ELR (cell line): ENCODE measurements at regions not wholly inside any gene's neighbourhood (a gene's known extent, or its start where the extent isn't known, plus 50 kb on each side); places are given as distances from the start of the nearest gene placed in this dataset.
A peak's percentile ranks its signal among the peaks of the same experiment; 100 is the strongest.

ENCODE experiments used
- DNase-seq: peaks from one replicate; pipeline ENCODE4 v3.0.0-alpha.2; 2015; ENCODE audit warnings: low read depth

DNA sequence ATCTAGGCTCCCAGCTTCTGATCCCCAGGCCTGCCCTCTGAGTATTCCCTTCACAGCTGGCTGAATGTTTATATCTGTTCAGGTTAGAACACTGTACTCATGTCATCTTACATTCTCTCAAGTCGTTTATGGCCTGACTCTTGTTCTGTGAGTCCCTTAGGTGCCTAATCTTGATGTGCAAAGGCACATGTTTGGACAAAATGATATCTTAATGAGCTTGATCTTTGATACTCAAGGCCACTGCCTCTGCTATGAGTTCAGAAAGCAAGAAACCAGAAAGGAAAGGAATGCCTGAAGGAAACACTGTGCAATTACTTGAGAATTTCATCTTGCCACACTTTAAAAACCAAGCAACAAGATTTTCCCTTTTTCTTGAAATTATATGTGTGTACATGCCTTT, 391.8 kb upstream of the ZNF608 start:
- DNase-seq: no peak

DNA sequence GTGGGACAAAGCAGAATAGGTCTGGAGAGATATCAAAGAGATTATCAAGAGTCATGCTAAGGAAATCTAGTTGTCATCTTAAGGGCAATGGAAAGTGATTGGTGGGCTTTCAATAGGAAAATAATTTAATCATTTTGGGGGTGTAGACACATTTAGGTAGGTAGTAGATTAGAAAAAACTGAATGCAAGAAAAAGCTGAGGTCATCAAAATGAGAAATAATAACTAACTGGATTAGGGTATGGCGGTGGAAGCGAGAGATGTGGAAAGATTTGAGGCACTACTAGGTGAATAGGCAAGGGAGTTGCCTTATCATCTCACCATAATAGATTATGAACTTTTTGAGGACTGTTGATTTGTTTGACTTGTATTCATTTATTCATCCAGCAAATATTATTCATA, 393.2 kb upstream of the ZNF608 start:
- DNase-seq: no peak

DNA sequence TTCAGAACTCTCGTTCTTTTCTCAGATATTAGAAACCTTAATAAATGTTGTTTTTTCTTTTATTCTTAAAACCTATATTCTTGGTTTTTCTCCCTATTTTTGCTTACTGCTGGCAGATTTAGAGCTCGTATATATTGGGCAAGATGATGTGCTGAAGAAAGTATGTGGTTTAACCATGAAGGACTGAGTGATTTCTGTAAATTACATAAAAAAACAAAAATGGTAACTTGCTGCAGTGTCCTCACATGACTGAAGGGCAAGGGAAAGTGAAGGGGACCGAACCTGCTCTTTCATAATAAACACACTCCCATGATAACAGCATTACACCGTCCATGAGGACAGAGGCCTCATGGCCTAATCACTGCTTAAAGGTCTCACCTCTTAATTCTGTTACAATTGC, 393.8 kb upstream of the ZNF608 start:
- DNase-seq: no peak

DNA sequence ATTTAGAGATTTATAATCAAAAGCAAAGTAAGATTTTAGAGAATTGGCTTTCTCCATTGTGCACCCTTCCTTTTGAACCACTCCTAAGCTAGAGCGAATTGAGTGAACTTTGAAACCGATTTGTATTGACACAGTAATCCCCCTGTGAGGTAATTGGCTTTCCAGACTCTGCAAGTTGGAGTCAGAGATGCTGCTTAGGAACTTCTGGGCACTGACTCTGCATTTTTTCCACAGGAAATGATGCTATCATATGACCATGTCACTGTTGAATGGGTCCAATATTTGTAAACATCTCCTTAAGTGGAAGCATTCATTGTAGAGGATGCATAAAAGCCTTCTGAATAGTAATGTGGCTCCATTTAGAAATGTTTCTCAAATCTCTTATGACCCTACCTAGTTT, 394.4 kb upstream of the ZNF608 start:
- DNase-seq: peak; percentile 62

DNA sequence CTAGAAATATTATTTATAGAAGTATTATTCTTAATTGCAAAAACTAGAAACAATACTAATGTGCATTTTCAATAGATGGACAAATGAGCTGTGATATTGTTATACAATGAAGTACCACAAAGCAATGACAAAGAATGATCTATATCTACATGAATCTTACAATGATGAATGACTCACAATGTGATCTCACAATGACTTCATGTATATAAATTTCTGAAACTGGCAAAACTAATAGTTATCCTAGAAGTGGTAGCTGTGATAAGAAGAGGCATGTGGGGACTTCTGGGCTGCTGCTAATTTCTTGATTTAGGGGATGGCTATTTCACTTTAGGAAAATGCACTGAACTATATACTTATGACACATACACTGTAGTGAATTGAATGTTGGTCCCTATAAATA, 396.0 kb upstream of the ZNF608 start:
- DNase-seq: peak; percentile 68

DNA sequence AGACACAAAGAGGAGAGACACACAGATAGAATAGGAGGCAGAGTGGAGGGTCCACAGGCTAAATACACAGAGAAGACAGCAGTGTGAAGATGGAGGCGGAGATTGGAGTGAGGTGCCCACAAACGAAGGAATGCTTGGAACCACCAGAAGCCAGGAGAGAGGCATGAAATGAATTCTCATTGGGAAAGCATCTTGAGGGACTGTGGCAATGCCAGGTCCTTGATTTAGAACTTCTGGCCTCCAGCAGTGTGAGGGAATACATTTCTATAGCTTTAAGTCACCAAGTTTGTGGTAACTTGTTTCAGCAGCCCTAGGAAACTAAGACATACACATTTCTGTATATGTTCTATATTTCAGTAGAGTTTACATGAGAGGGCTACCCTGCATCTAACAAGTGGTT, 396.6 kb upstream of the ZNF608 start:
- no peak for DNase-seq

DNA sequence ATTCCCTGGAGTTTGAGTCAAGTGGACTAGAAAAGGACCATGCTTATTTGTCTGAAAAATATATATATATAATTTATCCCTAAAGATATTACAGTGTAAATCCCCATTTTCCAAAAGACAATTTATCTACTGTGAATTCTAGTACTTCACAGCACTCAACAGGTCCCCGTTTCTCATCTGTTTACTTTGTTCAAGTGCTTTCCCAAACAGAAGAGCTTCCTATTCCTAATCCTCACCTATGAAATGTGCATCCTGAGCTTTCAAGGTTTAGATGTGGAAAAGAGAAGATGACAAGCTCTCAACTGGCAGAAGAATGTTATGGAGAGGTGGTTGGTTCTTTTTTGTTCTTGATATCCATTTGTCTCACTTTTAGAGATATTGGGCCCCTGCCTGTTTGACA, 401.6 kb upstream of the ZNF608 start:
- no peak for DNase-seq

DNA sequence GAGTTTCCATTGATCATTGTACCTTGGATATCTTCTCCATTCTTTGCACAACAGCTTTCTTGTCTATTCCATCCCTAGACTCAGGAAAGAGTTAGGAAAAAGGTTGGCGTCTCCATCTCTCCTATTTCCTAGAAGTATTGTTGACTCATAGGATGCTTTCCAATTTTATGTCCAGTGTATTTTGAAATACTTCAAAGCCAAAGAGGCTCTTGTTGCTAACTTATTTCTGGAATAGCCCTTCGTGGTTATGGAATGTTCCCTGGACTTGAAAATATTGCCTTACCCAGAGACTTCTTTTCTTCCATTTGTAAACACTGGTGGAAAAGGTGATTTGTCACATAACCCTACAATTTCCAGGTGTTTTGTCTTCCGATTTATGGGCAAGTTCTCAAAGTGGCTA, 402.3 kb upstream of the ZNF608 start:
- no peak for DNase-seq

DNA sequence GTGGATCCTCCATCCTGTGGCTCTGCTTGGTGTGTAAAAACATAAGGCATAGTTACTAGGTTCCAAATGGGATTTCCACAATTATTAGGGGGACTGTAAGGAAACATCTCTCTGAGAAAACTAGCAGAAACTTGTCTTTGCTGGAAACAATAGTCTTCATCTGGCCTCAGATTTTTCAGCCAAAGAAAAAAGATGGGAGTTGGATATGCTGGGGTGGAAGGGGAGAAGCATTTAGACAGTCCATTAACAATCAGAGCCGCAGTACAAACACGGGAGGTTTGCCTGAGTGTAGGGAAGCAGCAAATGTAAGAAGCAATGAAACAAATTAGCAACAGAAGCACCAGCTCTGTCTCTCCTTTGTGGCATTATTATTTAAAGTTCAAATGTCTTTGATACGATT, 402.7 kb upstream of the ZNF608 start:
- no peak for DNase-seq

DNA sequence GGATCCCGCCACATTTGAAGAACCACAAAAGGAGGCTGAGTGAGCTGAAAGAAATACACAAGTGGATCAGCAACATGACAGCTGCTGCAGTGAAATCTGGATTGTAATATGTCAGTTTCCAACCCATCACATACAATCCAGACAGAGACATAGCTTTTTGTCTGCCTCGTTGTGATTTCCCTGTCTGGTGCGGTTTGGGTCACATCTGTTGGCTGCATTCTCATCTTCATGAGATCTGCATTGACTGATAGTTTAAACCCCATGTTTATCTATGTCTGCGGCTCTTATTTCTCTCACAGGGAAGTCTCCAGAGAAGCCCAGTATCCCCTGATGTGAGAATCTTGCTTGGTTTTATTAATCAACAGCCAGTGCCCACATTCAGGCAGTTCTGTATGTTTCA, 403.1 kb upstream of the ZNF608 start:
- DNase-seq: no peak

DNA sequence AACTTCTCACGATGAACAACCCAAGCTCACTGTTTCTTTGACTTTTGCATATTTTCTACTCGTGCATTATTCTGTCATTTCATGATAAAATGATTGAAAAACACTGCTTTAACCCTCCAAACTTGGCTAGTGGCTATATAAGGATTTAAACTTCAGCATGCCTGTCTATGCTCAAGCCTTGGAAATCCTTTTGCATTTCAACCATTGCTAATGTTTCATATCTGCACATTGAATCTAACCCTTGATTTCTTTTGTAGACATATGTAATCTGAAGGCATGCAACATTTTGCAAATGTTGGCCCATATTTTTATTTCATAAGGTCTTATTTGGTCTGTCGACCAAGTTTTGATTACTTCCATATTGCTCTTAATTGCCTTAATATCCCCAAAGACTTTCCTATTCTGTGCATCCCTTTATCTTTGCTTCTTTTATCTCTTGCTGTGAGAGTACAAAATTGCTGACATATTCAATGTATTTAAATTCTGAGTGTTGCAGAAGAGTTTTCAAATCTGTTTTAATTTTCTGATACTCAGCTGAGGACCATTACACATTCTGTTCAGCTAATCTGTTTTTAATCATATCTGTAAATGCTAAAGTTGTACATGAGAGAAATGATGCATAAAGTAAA, 403.7 kb upstream of the ZNF608 start:
- no peak for DNase-seq

DNA sequence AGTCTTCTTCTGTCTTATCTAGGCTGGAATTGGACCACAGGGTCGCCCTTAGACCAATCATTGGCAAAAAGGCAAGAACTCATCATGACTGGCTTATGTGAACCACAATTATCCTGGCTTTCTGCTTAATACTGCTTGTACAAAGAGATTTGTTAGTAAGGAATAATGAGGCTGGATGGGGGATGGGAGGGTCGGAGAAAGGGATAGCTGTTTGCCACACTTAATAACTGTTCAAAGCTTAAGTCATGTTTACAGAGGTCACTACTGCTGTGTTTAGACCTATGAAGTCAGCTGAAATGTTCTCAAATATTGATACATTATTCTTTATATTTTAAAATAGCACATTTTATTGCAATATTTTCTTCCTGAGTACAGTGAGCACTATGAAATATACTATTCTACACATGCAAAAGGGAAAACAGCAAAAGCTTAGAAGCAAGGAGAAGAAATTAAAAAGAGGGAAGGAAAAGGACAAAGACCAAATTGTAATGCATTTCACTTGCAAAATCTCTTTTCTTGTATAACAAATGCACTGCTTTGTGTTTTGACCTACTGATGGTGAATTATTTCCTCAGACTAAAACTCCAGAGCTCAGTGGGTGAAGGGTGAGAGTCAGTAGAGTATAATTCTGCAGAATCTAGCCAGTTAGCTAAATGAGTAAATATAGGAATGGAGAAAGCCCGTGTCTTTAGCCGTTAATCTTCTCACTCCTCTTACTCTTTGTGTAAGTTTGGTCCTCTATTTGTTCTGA, 404.9 kb upstream of the ZNF608 start:
- DNase-seq: no peak

DNA sequence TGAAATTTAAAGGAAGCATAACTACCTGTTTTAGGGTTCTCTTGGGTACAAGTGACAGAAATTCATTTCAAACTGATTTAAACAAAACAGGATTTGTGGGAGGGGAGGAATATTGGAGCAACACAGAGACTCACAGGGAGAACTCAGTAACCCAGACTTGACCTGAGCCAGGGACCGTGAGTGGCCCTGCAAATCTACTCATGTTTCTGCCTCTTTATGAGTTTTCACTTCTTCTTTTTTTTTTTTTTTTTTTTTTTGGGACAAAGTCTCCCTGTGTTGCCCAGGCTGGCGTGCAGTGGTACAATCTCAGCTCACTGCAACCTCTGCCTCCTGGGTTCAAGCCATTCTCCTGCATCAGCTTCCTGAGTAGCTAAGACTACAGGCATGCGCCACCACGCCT, 405.6 kb upstream of the ZNF608 start:
- no peak for DNase-seq

DNA sequence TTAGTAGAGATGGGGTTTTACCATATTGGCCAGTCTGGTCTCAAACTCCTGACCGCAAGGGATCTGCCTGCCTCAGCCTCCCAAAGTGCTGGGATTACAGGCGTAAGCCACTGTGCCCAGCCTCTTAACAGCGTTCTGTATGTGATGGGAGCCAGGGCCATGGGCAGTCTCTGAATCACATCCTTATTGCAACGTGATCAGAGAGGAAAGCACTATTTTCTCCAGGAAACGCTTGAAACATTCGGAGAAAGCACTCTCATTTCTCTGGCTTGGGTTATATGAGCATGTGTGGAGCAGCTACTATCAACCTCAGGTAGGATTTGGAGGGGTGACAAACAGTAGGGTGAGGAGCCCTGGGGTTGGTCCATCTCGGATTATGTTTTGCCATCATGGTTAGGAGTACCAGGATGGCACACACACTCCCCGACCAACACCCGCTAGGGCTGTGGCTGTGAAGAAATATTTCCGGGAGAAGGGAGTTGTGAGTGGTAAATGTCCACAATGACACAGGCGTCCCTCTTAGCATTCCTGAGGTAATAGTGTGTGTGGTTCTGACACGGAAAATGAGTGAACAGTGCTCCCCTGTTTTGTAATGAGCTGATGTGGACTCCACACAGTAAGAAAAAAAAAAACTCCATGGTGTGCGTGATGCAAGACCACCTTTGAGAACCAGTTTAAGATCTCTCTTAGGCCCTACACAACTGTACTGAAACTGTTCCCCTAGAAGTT, 406.2 kb upstream of the ZNF608 start:
- no peak for DNase-seq

DNA sequence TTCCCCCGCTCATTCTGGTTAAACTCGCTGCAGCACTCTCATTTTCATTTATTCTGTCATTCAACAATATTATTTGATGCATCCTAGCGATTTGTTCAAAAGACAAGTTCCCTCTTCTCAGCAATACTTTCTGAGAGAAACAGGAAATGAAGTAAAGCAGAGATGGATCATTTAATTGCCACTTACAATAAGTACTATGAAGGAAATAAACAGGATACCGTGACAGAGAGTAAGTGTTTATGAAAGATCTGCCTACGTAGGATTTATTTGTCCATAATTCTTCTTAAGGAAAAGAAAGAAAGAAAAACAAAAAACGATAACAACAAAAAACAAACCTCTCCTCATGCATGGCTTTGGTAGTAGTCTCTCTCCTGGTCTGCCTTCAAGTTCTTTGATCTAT, 406.8 kb upstream of the ZNF608 start:
- no peak for DNase-seq

DNA sequence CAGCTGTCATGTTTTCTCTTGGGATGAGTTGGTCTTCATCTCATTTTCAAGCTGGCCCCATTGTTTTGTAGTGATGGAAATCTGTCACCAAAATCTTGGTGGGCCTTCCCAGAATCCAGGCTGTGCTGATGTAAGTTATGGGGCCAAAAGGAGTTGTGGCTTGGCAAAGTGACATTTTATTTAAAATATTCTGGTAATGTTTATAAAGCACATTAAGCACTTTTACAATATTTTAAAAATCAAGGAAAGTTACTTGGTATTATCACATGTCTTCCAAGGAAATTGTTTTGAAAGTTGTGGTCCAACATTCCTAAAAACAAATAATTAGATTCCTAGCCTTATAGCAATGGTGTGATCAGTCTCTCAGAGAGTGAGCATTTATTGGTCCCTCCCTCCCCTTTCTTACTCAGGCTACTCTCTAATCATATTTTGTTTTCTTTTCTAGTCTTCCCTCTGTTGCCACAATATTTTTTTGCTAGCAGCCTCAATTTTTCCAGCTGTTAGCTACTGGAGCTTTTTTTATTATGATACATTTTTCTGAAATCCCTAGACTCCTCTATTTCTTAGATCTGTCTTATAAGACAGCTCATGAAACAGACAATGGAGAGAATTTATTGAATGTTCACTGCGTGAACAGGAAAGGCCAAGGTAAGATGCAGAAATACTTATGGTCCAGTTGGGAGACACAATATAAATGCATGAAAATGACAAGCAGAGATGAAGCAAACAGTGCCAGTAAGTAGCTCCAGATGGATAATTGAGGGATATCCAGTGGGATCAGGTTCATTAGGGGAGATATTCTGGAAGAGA, 408.1 kb upstream of the ZNF608 start:
- no peak for DNase-seq

DNA sequence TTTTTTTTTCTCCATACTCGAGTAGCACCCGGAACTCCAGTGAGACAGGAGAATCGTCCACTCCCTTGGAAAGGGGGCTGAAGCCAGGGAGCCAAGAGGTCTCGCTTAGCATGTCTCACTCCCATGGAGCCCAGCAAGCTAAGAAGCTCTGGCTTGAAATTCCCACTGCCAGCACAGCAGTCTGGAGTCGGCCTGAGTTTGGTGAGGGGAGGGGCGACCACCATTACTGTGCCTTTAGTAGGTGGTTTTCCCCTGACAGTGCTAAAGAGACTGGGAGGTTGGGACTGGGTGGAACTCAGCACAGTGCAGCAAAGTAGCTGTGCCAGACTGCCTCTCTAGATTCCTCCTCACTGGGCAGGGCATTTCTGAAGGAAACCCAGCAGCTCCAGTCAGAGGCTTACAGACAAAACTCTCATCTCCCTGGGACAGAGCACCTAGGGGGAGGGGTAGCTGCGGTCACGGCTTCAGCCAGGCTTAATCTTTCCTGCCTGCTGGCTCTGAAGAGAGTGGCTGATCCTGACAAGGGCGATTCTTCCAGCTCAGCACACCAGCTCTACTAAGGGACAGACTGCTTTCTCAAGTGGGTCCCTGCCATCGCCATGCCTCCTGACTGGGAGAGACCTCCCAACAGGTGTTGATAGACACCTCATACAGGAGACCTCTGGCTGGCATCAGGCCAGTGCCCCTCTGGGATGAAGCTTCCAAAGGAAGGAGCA, 414.5 kb upstream of the ZNF608 start:
- no peak for DNase-seq

DNA sequence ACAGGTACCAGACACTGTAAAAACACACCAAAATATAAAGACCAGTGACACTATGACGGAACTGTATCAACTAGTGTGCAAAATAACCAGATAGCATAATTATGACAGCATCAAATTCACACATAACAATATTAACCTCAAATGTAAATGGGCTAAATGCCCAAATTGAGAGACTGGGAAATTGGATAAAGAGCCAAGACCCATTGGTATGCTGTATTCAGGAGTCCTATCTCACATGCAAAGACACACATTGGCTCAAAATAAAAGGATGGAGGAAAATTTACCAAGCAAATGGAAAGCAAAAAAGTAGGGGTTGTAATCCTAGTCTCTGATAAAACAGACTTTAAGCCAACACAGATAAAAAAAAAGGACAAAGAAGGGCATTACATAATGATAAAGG, 416.3 kb upstream of the ZNF608 start:
- no peak for DNase-seq

DNA sequence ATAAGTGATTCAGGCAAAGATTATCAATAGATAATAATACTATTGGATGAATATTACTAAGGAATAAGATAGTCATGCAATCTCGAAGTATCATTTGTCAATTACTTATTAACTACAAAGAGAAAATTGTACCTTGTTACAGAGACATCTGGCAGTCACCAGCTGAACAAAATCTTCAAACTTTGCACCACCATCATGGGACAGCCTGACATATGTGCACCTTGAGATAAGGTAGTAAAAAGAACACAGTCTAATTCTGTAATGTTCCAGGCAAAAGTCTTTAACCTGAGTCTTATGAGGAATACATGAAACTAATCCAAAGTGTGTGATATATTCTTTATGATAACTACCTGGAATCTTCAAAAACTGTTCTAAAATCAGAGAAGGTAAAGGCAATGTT, 423.0 kb upstream of the ZNF608 start:
- DNase-seq: no peak

DNA sequence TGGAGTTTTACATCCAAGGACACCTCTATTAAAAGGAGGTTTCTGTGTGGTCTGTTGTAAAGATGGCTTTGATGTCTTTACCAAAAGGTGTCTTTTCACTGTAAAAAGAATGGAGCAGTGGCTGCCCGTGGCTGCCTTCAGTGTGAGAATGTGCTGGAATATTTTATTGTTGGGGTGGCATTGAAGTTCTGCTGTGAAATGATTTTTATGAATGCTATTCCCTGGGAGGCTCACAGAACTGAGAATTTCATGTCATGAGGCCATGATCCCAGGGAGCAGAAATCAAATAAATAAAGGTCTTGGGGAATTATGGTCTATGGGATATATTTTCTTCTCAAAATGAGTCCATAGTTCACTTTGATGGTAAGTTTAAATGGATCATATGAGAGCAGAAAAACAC, 425.2 kb upstream of the ZNF608 start:
- no peak for DNase-seq

DNA sequence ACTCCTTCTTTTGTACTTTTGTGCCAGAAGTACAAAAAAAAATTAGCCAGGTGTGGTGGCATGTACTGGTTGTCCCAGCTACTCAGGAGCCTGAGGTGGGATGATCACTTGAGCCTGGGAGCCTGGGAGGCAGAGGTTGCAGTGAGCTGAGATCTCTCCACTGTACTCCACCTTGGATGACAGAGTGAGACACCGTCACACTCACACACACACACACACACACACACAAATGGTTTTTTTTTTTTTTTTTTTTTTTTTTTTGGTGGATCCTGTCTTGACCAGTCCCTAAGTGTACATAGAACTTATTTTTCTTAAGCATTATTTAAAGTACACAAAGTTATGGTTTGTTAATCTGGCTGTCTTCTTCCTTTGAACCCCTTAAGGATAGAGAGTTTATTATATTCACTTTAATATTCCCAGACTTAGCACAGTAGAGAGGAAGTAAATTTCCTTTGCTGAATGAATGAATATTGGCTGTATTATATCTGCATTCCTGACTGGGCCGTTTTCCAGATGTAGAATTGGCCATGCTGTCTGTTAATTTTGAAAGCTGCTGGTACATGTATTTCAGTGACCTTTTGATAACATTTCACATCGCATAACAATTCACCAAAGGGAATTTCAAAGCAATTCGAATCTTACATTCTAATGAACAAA, 429.0 kb upstream of the ZNF608 start:
- DNase-seq: no peak
